ENCODE measurements at regions not wholly inside any gene's neighbourhood (a gene's known extent, or its start where the extent isn't known, plus 50 kb on each side); places are given as distances from the start of the nearest gene placed in this dataset.

DNA sequence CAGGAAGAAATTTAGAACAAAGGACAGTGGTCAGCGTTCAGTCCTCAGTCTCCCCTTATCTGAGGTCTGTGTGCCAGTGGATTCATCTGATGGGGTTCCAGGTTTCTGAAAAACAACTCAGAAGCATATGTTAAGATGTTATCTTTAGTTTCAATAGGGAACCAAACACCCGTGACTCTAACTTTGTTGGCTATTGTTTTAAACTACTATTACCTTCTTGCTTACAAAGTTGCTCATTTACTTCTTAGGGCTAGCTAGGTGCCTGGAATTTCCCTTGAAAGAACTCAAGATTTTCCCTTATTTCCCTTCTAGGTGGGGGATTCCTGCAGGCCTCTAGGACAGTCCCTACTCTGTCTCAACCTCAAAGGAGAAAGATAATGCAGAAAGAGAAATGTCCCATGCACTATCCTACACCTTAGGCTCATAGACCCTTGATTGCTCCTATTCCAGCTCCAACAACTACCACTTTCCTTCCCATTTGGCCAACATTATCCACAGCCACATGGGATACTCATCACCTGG is 192.5 kb upstream of the LYZL1 start:
- Histone ChIP-seq H3K9me3 (no peaks in the 10 kb centered on the region), H3K4me1 (no peaks in the 10 kb centered on the region), H3K27me3 (no peaks in the 10 kb centered on the region), H3K27ac (no peak overlapping the region), H3K4me3 (no peak overlapping the region), H3K36me3 (replicated peaks in 1 of 2; ENCODE audit: insufficient read depth in 1 of 2, low read depth in 2 of 2) (no peaks in the 10 kb centered on the region)
- no peak for DNase-seq
- 50 to 57% methylated on average over 2 of the region's 2 CpGs for WGBS, 2 donors
- TF ChIP-seq POLR2A (IDR thresholded peaks at IDR 0.05) (no peak), CTCF (IDR thresholded peaks at IDR 0.05) (no peak)
- intact Hi-C loops (cut with DNase I): no loop called here
- ATAC-seq: no peak

DNA sequence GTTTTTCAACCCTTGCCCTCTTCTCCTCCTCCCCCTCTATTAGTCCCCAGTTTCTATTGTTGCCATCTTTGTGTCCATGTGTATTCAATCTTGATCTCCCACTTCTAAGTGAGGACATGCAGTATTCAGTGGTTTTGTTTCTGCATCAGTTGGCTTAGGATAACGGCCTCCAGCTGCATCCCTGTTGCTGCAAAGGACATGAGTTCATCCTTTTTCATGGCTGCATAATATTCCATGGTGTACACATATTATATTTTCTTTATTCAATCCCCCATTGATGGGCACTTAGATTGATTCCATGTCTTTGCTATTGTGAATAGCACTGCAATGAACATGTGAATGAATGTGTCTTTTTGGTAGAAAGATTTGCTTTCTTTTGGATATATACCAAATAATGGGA is 190.4 kb upstream of the LYZL1 start:
- Histone ChIP-seq H3K9me3 (no peaks in the 10 kb centered on the region), H3K4me3 (no peak overlapping the region), H3K36me3 (replicated peaks in 1 of 2; ENCODE audit: insufficient read depth in 1 of 2, low read depth in 2 of 2) (no peaks in the 10 kb centered on the region), H3K27ac (no peak overlapping the region), H3K4me1 (no peaks in the 10 kb centered on the region), H3K27me3 (no peaks in the 10 kb centered on the region)
- DNase-seq: no peak
- no peak for ATAC-seq
- WGBS, 2 donors: 57 to 64% methylated on average over 1 of the region's 1 CpG
- no peak for TF ChIP-seq CTCF (IDR thresholded peaks at IDR 0.05)
- no peak for TF ChIP-seq POLR2A (IDR thresholded peaks at IDR 0.05)
- intact Hi-C loops (cut with DNase I): no loop called here

DNA sequence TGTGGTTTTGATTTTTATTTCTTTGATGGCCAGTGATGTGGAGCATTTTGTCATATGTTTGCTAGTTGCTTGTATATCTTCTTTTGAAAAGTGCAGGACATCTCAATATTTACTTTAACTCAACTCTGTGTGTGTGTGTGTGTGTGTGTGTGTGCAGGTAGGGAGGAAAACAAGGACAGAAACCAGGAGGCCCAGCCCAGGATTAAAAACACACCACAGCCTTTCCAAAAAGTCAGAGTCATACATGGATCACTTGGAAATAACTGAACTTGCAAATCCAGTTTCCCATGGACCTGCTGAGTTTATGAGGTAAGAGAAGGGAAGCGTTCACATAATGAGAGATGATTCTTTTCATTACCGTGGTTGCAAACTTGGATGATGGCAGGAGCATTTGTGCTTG is 189.9 kb upstream of the LYZL1 start:
- TF ChIP-seq POLR2A (IDR thresholded peaks at IDR 0.05): no peak
- TF ChIP-seq CTCF (IDR thresholded peaks at IDR 0.05): no peak
- no peak for ATAC-seq
- DNase-seq: no peak
- Histone ChIP-seq H3K4me1 (no peaks in the 10 kb centered on the region), H3K27ac (no peak overlapping the region), H3K9me3 (no peaks in the 10 kb centered on the region), H3K4me3 (no peak overlapping the region), H3K27me3 (no peaks in the 10 kb centered on the region), H3K36me3 (replicated peaks in 1 of 2; ENCODE audit: insufficient read depth in 1 of 2, low read depth in 2 of 2) (no peaks in the 10 kb centered on the region)
- WGBS, 2 donors: 45 to 55% methylated on average over 2 of the region's 2 CpGs
- intact Hi-C loops (cut with DNase I): no loop called here

GRCh38 chr10:29099415-29099814 is 189.5 kb upstream of the LYZL1 start:
- intact Hi-C loops (cut with DNase I): no loop called here
- 74 to 75% methylated on average over 5 of the region's 5 CpGs for WGBS, 2 donors

More at GRCh38 chr10:29099415-29099814, 189.5 kb upstream of the LYZL1 start:
- Histone ChIP-seq H3K36me3 (replicated peaks in 1 of 2; ENCODE audit: insufficient read depth in 1 of 2, low read depth in 2 of 2) (no peaks in the 10 kb centered on the region), H3K4me3 (no peak overlapping the region), H3K4me1 (no peaks in the 10 kb centered on the region), H3K9me3 (no peaks in the 10 kb centered on the region), H3K27ac (no peak overlapping the region), H3K27me3 (no peaks in the 10 kb centered on the region)
- DNase-seq (no peak), ATAC-seq (no peak)
- no peak for TF ChIP-seq POLR2A (IDR thresholded peaks at IDR 0.05)
- TF ChIP-seq CTCF (IDR thresholded peaks at IDR 0.05): no peak
